Keratinocyte (primary cell): ENCODE measurements at regions not wholly inside any gene's neighbourhood (a gene's known extent, or its start where the extent isn't known, plus 50 kb on each side); places are given as distances from the start of the nearest gene placed in this dataset.

Experiments
- DNase-seq: peaks from one replicate; pipeline ENCODE4 v3.0.0-alpha.2; 2011; ENCODE audit warnings: low read depth, missing footprints, low spot score
- FAIRE-seq: peaks from 2 replicates; lab custom pipeline; 2011; peaks lifted over from hg19 to GRCh38; lab: Jason Lieb, UNC
- H2AFZ ChIP-seq: 2 replicates; pipeline ENCODE4 v1.6.0; 2012; ENCODE audit warnings: low read length, control low read depth, inconsistent platforms; ENCODE audit not compliant: control insufficient read depth
- H3K27ac ChIP-seq: 2 replicates; pipeline ENCODE4 v1.5.1; 2011; ENCODE audit warnings: low read length; ENCODE audit not compliant: control insufficient read depth, insufficient read depth
- H3K27me3 ChIP-seq: 3 replicates; pipeline ENCODE4 v1.6.0; 2011; ENCODE audit warnings: low read length; ENCODE audit not compliant: control insufficient read depth, insufficient read depth; ENCODE audit errors: extremely low read depth
- H3K36me3 ChIP-seq, 2 experiments: 2 replicates in 1 of 2; 3 replicates in 1 of 2; pipeline ENCODE4 v1.5.1; 2011; ENCODE audit warnings: low read length in 2 of 2, mild to moderate bottlenecking in 1 of 2; ENCODE audit not compliant: control insufficient read depth in 2 of 2, insufficient read depth in 2 of 2; ENCODE audit errors: extremely low read depth in 1 of 2
- H3K4me1 ChIP-seq: 3 replicates; pipeline ENCODE4 v1.5.1; 2011; ENCODE audit warnings: low read length; ENCODE audit not compliant: control insufficient read depth, insufficient read depth; ENCODE audit errors: extremely low read depth
- H3K4me2 ChIP-seq: 3 replicates; pipeline ENCODE4 v1.6.0; 2011; ENCODE audit warnings: low read depth, low read length; ENCODE audit not compliant: control insufficient read depth, insufficient read depth; ENCODE audit errors: extremely low read depth
- H3K4me3 ChIP-seq, 3 experiments: fragments of 200-600 bp in 1 of 3; sonication (generic) in 1 of 3; 2 replicates in 2 of 3; 3 replicates in 1 of 3; pipeline ENCODE4 v1.5.1; 2011 to 2016; ENCODE audit warnings: low read length in 3 of 3, mild to moderate bottlenecking in 3 of 3, control low read depth in 2 of 3, inconsistent platforms in 1 of 3, low read depth in 1 of 3, mixed read lengths in 1 of 3, mixed run types in 1 of 3, moderate library complexity in 1 of 3; ENCODE audit not compliant: control insufficient read depth in 2 of 3, insufficient read depth in 2 of 3; ENCODE audit errors: extremely low read depth in 1 of 3
- H3K79me2 ChIP-seq: 2 replicates; pipeline ENCODE4 v1.6.0; 2012; ENCODE audit warnings: low read length; ENCODE audit not compliant: control insufficient read depth, insufficient read depth
- H3K9ac ChIP-seq: 3 replicates; pipeline ENCODE4 v1.6.0; 2011; ENCODE audit warnings: low read length; ENCODE audit not compliant: control insufficient read depth, insufficient read depth; ENCODE audit errors: extremely low read depth
- H3K9me1 ChIP-seq: 3 replicates; pipeline ENCODE4 v1.6.0; 2011; ENCODE audit warnings: low read length; ENCODE audit not compliant: control insufficient read depth, insufficient read depth; ENCODE audit errors: extremely low read depth
- H3K9me3 ChIP-seq: 2 replicates; pipeline ENCODE4 v1.5.1; 2012; ENCODE audit warnings: low read depth, low read length; ENCODE audit not compliant: control insufficient read depth
- H4K20me1 ChIP-seq: 3 replicates; pipeline ENCODE4 v1.6.0; 2011; ENCODE audit warnings: low read length; ENCODE audit not compliant: control insufficient read depth, insufficient read depth; ENCODE audit errors: extremely low read depth
- CTCF ChIP-seq, 3 experiments: IDR thresholded peaks in 1 of 3; conservative IDR thresholded peaks in 1 of 3; optimal IDR thresholded peaks in 1 of 3; 2 replicates in 2 of 3; 3 replicates in 1 of 3; pipeline versions ENCODE3 to v1.5.1; 2011; ENCODE audit warnings: low read length in 3 of 3, mild to moderate bottlenecking in 3 of 3, moderate library complexity in 2 of 3, control low read depth in 1 of 3, inconsistent platforms in 1 of 3; ENCODE audit not compliant: insufficient read depth in 2 of 3; ENCODE audit errors: extremely low read depth in 1 of 3
- EZH2 ChIP-seq: IDR thresholded peaks from one replicate; pipeline ENCODE4 v1.6.1; 2012; ENCODE audit warnings: inconsistent platforms, mild to moderate bottlenecking, low read length, moderate library complexity
- dilution Hi-C: fragments of 300-500 bp; cut with MboI; formaldehyde crosslinking; loops from one replicate; pipeline ENCODE4 v1.7.0; 2020; ENCODE audit warnings: low sequenced_read_pairs; ENCODE audit not compliant: extremely low pct_ligation_motif_present

GRCh38 chr15:99464137-99464536 is 101.6 kb upstream of the MEF2A start:
- TF ChIP-seq CTCF (optimal IDR thresholded peaks at IDR 0.05 in 1 of 3, IDR thresholded peaks at IDR 0.05 in 1 of 3, conservative IDR thresholded peaks at IDR 0.05 in 1 of 3; ENCODE audit: extremely low read depth in 1 of 3, insufficient read depth in 2 of 3, low read length in 3 of 3) (no peak), EZH2 (no peak)
- FAIRE-seq, result no peak
- H4K20me1 ChIP-seq, result no peaks in the 10 kb centered on the region
- H3K36me3 ChIP-seq, result no peaks in the 10 kb centered on the region
- H3K9me1 ChIP-seq, result no peaks in the 10 kb centered on the region
- no peak for DNase-seq
- H3K4me1 ChIP-seq, result peaks cover 4% of the 10 kb centered on the region
- no peak overlapping the region for H3K4me2 ChIP-seq
- dilution Hi-C loops, result no loop called here
- no peak overlapping the region for H3K9ac ChIP-seq
- no peak overlapping the region for H2AFZ ChIP-seq
- H3K4me3 ChIP-seq, result no peak overlapping the region
- no peaks in the 10 kb centered on the region for H3K27me3 ChIP-seq
- no peaks in the 10 kb centered on the region for H3K79me2 ChIP-seq
- H3K9me3 ChIP-seq, result peaks cover 2% of the 10 kb centered on the region
- H3K27ac ChIP-seq, result no peak overlapping the region

GRCh38 chr15:99466701-99467337 is 99.0 kb upstream of the MEF2A start:
- H3K4me3 ChIP-seq, result no peak overlapping the region
- no peak for FAIRE-seq
- H2AFZ ChIP-seq, result no peak overlapping the region
- H3K4me1 ChIP-seq, result no peaks in the 10 kb centered on the region
- no peaks in the 10 kb centered on the region for H3K36me3 ChIP-seq
- H3K79me2 ChIP-seq, result no peaks in the 10 kb centered on the region
- TF ChIP-seq CTCF (optimal IDR thresholded peaks at IDR 0.05 in 1 of 3, IDR thresholded peaks at IDR 0.05 in 1 of 3, conservative IDR thresholded peaks at IDR 0.05 in 1 of 3; ENCODE audit: extremely low read depth in 1 of 3, insufficient read depth in 2 of 3, low read length in 3 of 3), result no peak
- DNase-seq, result no peak
- no peaks in the 10 kb centered on the region for H3K9me3 ChIP-seq
- no peak overlapping the region for H3K9ac ChIP-seq
- no peak overlapping the region for H3K27ac ChIP-seq
- no peaks in the 10 kb centered on the region for H3K27me3 ChIP-seq
- no peaks in the 10 kb centered on the region for H4K20me1 ChIP-seq
- dilution Hi-C loops, result no loop called here
- H3K9me1 ChIP-seq, result no peaks in the 10 kb centered on the region
- H3K4me2 ChIP-seq, result no peak overlapping the region
